Activated B cell treated with CpG ODN at 0.5 μM for 24 hours (primary cell): ENCODE measurements at regions not wholly inside any gene's neighbourhood (a gene's known extent, or its start where the extent isn't known, plus 50 kb on each side); places are given as distances from the start of the nearest gene placed in this dataset.

Source experiments
- ATAC-seq: fragments of 200-7000 bp; cut with Tn5 transposase; one replicate; pipeline ENCODE4 v1.10.0; 2021; ENCODE audit warnings: low read depth, mild to moderate bottlenecking, moderate library complexity
- CTCF ChIA-PET: fragments of 350-600 bp; sonication (Branson Sonifier 250); formaldehyde crosslinking; loops from one replicate; lab custom pipeline; 2021; ENCODE audit warnings: antibody characterized with exemption; lab: Charles Lee
- POLR2A ChIA-PET: fragments of 350-600 bp; sonication (Branson Sonifier 250); formaldehyde crosslinking; loops from one replicate; lab custom pipeline; 2021; ENCODE audit warnings: antibody characterized with exemption; lab: Charles Lee
- DNase-seq: peaks from one replicate; pipeline ENCODE4 v3.0.0; 2022
- H3K27ac Mint-ChIP-seq: one replicate; pipeline ENCODE4 v1.8.0; 2020; ENCODE audit warnings: mixed read lengths
- H3K27me3 Mint-ChIP-seq: one replicate; pipeline ENCODE4 v1.8.0; 2021; ENCODE audit warnings: mixed read lengths
- H3K36me3 Mint-ChIP-seq: one replicate; pipeline ENCODE4 v1.8.0; 2021; ENCODE audit warnings: low read depth, mixed read lengths
- H3K4me1 Mint-ChIP-seq: one replicate; pipeline ENCODE4 v1.8.0; 2021; ENCODE audit warnings: mixed read lengths
- H3K4me3 Mint-ChIP-seq: one replicate; pipeline ENCODE4 v1.8.0; 2020; ENCODE audit warnings: mild to moderate bottlenecking, mixed read lengths
- H3K9me3 Mint-ChIP-seq: one replicate; pipeline ENCODE4 v1.8.0; 2020; ENCODE audit warnings: mixed read lengths
- CTCF ChIP-seq: fragments of 200-600 bp; IDR thresholded peaks from one replicate; pipeline ENCODE4 v1.8.0; 2022; ENCODE audit warnings: antibody characterized with exemption, mild to moderate bottlenecking
- intact Hi-C: fragments of 100-400 bp; cut with micrococcal nuclease; formaldehyde crosslinking; loops from one replicate; pipeline ENCODE4 v1.15.1; 2024

- H3K4me3 Mint-ChIP-seq: no peak overlapping the region
Observed at GRCh38 chr5:133696782-133697507, 84.6 kb upstream of the FSTL4 start.

GRCh38 chr5:133696006-133696584 lies 83.8 kb upstream of the FSTL4 start:
- intact Hi-C loops: no loop called here
- TF ChIP-seq CTCF: no peak
- H3K27me3 Mint-ChIP-seq: peaks cover 5% of the 10 kb centered on the region
- no peaks in the 10 kb centered on the region for H3K9me3 Mint-ChIP-seq
- no peaks in the 10 kb centered on the region for H3K36me3 Mint-ChIP-seq
- peaks cover 7% of the 10 kb centered on the region for H3K4me1 Mint-ChIP-seq
- no peak for ATAC-seq
- ChIA-PET CTCF (no interaction called here), POLR2A (no interaction called here)
- H3K4me3 Mint-ChIP-seq: no peak overlapping the region
- DNase-seq: no peak
- no peak overlapping the region for H3K27ac Mint-ChIP-seq

More at GRCh38 chr5:133696782-133697507, 84.6 kb upstream of the FSTL4 start:
- ChIA-PET CTCF (no interaction called here), POLR2A (no interaction called here)
- ATAC-seq: no peak
- peaks cover 5% of the 10 kb centered on the region for H3K27me3 Mint-ChIP-seq
- no peak for TF ChIP-seq CTCF
- no peaks in the 10 kb centered on the region for H3K36me3 Mint-ChIP-seq
- DNase-seq: no peak
- H3K27ac Mint-ChIP-seq: no peak overlapping the region
- intact Hi-C loops: no loop called here
- H3K9me3 Mint-ChIP-seq: no peaks in the 10 kb centered on the region
- peaks cover 7% of the 10 kb centered on the region for H3K4me1 Mint-ChIP-seq

GRCh38 chr5:133694181-133694831 lies 82.0 kb upstream of the FSTL4 start:
- DNase-seq: no peak
- no peaks in the 10 kb centered on the region for H3K9me3 Mint-ChIP-seq
- peaks cover 2% of the 10 kb centered on the region for H3K4me1 Mint-ChIP-seq
- no peaks in the 10 kb centered on the region for H3K36me3 Mint-ChIP-seq
- intact Hi-C loops: no loop called here
- ChIA-PET POLR2A (no interaction called here), CTCF (no interaction called here)
- peaks cover 19% of the 10 kb centered on the region for H3K27me3 Mint-ChIP-seq
- H3K27ac Mint-ChIP-seq: no peak overlapping the region
- H3K4me3 Mint-ChIP-seq: no peak overlapping the region
- ATAC-seq: no peak
- no peak for TF ChIP-seq CTCF

GRCh38 chr5:133691448-133691847 lies 79.1 kb upstream of the FSTL4 start:
- ChIA-PET POLR2A (no interaction called here), CTCF (no interaction called here)
- peaks cover 28% of the 10 kb centered on the region for H3K27me3 Mint-ChIP-seq
- H3K27ac Mint-ChIP-seq: no peak overlapping the region
- H3K4me1 Mint-ChIP-seq: peaks cover 2% of the 10 kb centered on the region
- no peaks in the 10 kb centered on the region for H3K36me3 Mint-ChIP-seq
- DNase-seq (no peak), ATAC-seq (no peak)
- no peak overlapping the region for H3K4me3 Mint-ChIP-seq
- H3K9me3 Mint-ChIP-seq: no peaks in the 10 kb centered on the region
- intact Hi-C loops: no loop called here
- no peak for TF ChIP-seq CTCF

- POLR2A ChIA-PET: no interaction called here
- intact Hi-C loops: no loop called here
- Mint-ChIP-seq H3K36me3 (no peaks in the 10 kb centered on the region), H3K27me3 (peaks cover 25% of the 10 kb centered on the region), H3K4me1 (peaks cover 2% of the 10 kb centered on the region), H3K27ac (no peak overlapping the region), H3K4me3 (no peak overlapping the region), H3K9me3 (no peaks in the 10 kb centered on the region)
- ATAC-seq (no peak), DNase-seq (no peak)
- TF ChIP-seq CTCF: no peak
- CTCF ChIA-PET: no interaction called here
Observed at GRCh38 chr5:133690746-133691145, 78.4 kb upstream of the FSTL4 start.
